Keratinocyte (primary cell): ENCODE measurements at regions not wholly inside any gene's neighbourhood (a gene's known extent, or its start where the extent isn't known, plus 50 kb on each side); places are given as distances from the start of the nearest gene placed in this dataset.

Source experiments
- DNase-seq: peaks from one replicate; pipeline ENCODE4 v3.0.0-alpha.2; 2011; ENCODE audit warnings: low read depth, missing footprints, low spot score
- FAIRE-seq: peaks from 2 replicates; lab custom pipeline; 2011; peaks lifted over from hg19 to GRCh38; lab: Jason Lieb, UNC
- H2AFZ ChIP-seq: 2 replicates; pipeline ENCODE4 v1.6.0; 2012; ENCODE audit warnings: low read length, control low read depth, inconsistent platforms; ENCODE audit not compliant: control insufficient read depth
- H3K27ac ChIP-seq: 2 replicates; pipeline ENCODE4 v1.5.1; 2011; ENCODE audit warnings: low read length; ENCODE audit not compliant: control insufficient read depth, insufficient read depth
- H3K27me3 ChIP-seq: 3 replicates; pipeline ENCODE4 v1.6.0; 2011; ENCODE audit warnings: low read length; ENCODE audit not compliant: control insufficient read depth, insufficient read depth; ENCODE audit errors: extremely low read depth
- H3K36me3 ChIP-seq, 2 experiments: 2 replicates in 1 of 2; 3 replicates in 1 of 2; pipeline ENCODE4 v1.5.1; 2011; ENCODE audit warnings: low read length in 2 of 2, mild to moderate bottlenecking in 1 of 2; ENCODE audit not compliant: control insufficient read depth in 2 of 2, insufficient read depth in 2 of 2; ENCODE audit errors: extremely low read depth in 1 of 2
- H3K4me1 ChIP-seq: 3 replicates; pipeline ENCODE4 v1.5.1; 2011; ENCODE audit warnings: low read length; ENCODE audit not compliant: control insufficient read depth, insufficient read depth; ENCODE audit errors: extremely low read depth
- H3K4me2 ChIP-seq: 3 replicates; pipeline ENCODE4 v1.6.0; 2011; ENCODE audit warnings: low read depth, low read length; ENCODE audit not compliant: control insufficient read depth, insufficient read depth; ENCODE audit errors: extremely low read depth
- H3K4me3 ChIP-seq, 3 experiments: fragments of 200-600 bp in 1 of 3; sonication (generic) in 1 of 3; 2 replicates in 2 of 3; 3 replicates in 1 of 3; pipeline ENCODE4 v1.5.1; 2011 to 2016; ENCODE audit warnings: low read length in 3 of 3, mild to moderate bottlenecking in 3 of 3, control low read depth in 2 of 3, inconsistent platforms in 1 of 3, low read depth in 1 of 3, mixed read lengths in 1 of 3, mixed run types in 1 of 3, moderate library complexity in 1 of 3; ENCODE audit not compliant: control insufficient read depth in 2 of 3, insufficient read depth in 2 of 3; ENCODE audit errors: extremely low read depth in 1 of 3
- H3K79me2 ChIP-seq: 2 replicates; pipeline ENCODE4 v1.6.0; 2012; ENCODE audit warnings: low read length; ENCODE audit not compliant: control insufficient read depth, insufficient read depth
- H3K9ac ChIP-seq: 3 replicates; pipeline ENCODE4 v1.6.0; 2011; ENCODE audit warnings: low read length; ENCODE audit not compliant: control insufficient read depth, insufficient read depth; ENCODE audit errors: extremely low read depth
- H3K9me1 ChIP-seq: 3 replicates; pipeline ENCODE4 v1.6.0; 2011; ENCODE audit warnings: low read length; ENCODE audit not compliant: control insufficient read depth, insufficient read depth; ENCODE audit errors: extremely low read depth
- H3K9me3 ChIP-seq: 2 replicates; pipeline ENCODE4 v1.5.1; 2012; ENCODE audit warnings: low read depth, low read length; ENCODE audit not compliant: control insufficient read depth
- H4K20me1 ChIP-seq: 3 replicates; pipeline ENCODE4 v1.6.0; 2011; ENCODE audit warnings: low read length; ENCODE audit not compliant: control insufficient read depth, insufficient read depth; ENCODE audit errors: extremely low read depth
- EZH2 ChIP-seq: IDR thresholded peaks from one replicate; pipeline ENCODE4 v1.6.1; 2012; ENCODE audit warnings: inconsistent platforms, mild to moderate bottlenecking, low read length, moderate library complexity
- dilution Hi-C: fragments of 300-500 bp; cut with MboI; formaldehyde crosslinking; loops from one replicate; pipeline ENCODE4 v1.7.0; 2020; ENCODE audit warnings: low sequenced_read_pairs; ENCODE audit not compliant: extremely low pct_ligation_motif_present
- TF ChIP-seq, protein P1 (sequence below), 3 experiments: IDR thresholded peaks in 1 of 3; conservative IDR thresholded peaks in 1 of 3; optimal IDR thresholded peaks in 1 of 3; 2 replicates in 2 of 3; 3 replicates in 1 of 3; pipeline versions ENCODE3 to v1.5.1; 2011; ENCODE audit warnings: low read length in 3 of 3, mild to moderate bottlenecking in 3 of 3, moderate library complexity in 2 of 3, control low read depth in 1 of 3, inconsistent platforms in 1 of 3; ENCODE audit not compliant: insufficient read depth in 2 of 3; ENCODE audit errors: extremely low read depth in 1 of 3

DNA sequence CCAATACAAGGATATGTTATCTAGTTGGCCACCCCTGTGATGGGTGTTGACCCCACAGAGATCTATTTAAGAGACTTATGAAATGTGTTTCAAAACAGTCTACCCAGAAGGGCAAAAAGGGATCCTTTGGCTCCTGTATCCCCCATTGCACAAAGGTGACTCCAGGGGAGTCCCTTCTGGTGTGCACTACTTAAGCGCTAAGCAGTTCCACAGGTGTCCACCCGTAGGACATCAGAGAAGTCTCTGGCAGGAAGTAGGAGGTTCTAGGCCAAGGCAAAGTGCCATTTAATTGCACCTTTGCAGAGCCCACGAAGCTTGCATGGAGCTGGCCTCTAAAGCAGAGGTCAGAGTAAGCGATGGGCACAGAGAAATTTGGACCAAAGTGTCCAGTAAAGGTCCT, 147.7 kb downstream of the MRPL14 start:
- H3K9me3 ChIP-seq: no peaks in the 10 kb centered on the region
- dilution Hi-C loops: no loop called here
- H3K27me3 ChIP-seq: no peaks in the 10 kb centered on the region
- H3K4me1 ChIP-seq: peaks cover 13% of the 10 kb centered on the region
- H3K4me3 ChIP-seq: no peak overlapping the region
- FAIRE-seq (no peak), DNase-seq (no peak)
- no peak overlapping the region for H3K27ac ChIP-seq
- no peaks in the 10 kb centered on the region for H4K20me1 ChIP-seq
- no peaks in the 10 kb centered on the region for H3K36me3 ChIP-seq
- no peak overlapping the region for H3K9ac ChIP-seq
- TF ChIP-seq, protein P1, sequence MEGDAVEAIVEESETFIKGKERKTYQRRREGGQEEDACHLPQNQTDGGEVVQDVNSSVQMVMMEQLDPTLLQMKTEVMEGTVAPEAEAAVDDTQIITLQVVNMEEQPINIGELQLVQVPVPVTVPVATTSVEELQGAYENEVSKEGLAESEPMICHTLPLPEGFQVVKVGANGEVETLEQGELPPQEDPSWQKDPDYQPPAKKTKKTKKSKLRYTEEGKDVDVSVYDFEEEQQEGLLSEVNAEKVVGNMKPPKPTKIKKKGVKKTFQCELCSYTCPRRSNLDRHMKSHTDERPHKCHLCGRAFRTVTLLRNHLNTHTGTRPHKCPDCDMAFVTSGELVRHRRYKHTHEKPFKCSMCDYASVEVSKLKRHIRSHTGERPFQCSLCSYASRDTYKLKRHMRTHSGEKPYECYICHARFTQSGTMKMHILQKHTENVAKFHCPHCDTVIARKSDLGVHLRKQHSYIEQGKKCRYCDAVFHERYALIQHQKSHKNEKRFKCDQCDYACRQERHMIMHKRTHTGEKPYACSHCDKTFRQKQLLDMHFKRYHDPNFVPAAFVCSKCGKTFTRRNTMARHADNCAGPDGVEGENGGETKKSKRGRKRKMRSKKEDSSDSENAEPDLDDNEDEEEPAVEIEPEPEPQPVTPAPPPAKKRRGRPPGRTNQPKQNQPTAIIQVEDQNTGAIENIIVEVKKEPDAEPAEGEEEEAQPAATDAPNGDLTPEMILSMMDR (optimal IDR thresholded peaks at IDR 0.05 in 1 of 3, IDR thresholded peaks at IDR 0.05 in 1 of 3, conservative IDR thresholded peaks at IDR 0.05 in 1 of 3; ENCODE audit: extremely low read depth in 1 of 3, insufficient read depth in 2 of 3, low read length in 3 of 3): no peak
- no peak for TF ChIP-seq EZH2
- H3K4me2 ChIP-seq: no peak overlapping the region
- H2AFZ ChIP-seq: no peak overlapping the region
- H3K9me1 ChIP-seq: no peaks in the 10 kb centered on the region
- no peaks in the 10 kb centered on the region for H3K79me2 ChIP-seq

DNA sequence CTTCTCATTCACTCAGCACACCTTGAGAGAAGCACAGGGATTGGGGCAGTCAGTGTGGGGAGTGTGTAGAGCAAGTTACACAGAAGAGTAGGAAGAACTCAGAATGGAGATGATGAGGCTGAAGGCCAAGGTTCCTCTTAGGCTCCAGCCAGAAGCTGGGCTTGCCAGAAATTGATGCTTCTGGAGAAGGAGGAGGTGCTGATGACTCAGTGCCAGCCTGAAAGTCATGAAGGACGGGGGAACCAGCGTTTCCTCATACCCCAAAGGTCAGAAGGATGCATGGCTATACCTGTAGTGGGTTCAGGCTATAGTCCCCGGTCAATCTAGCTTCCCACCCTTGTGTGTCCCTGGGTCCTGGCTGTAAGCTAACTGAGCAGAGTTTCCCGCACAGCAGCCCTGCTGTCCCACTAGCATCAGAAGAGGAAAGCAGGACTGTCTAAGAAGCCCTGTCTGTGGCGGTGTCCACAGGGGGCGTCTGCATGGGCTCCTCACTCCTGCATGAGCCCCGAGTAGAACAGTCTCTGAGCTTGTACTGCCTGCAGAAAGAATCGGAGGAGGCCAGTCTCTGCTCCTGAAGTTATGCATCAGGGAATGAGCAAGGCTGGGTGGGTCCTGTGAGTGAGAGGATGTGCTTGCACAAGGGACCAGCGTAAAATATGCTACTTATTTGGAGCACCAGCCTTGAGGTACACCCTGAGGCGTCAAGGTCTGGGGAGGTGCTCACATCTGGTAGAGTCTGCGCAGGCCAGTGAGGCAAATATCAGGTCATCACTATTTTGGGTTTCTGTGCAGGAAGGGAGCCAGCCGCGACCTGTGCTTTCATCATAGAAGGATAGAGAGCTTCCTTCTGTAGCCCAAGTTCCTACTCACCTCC, 148.5 kb downstream of the MRPL14 start:
- no peaks in the 10 kb centered on the region for H3K9me1 ChIP-seq
- H3K4me1 ChIP-seq: peaks cover 21% of the 10 kb centered on the region
- DNase-seq (no peak), FAIRE-seq (no peak)
- H3K27me3 ChIP-seq: no peaks in the 10 kb centered on the region
- no peak overlapping the region for H2AFZ ChIP-seq
- H3K36me3 ChIP-seq: no peaks in the 10 kb centered on the region
- no peak overlapping the region for H3K9ac ChIP-seq
- dilution Hi-C loops: no loop called here
- no peaks in the 10 kb centered on the region for H4K20me1 ChIP-seq
- TF ChIP-seq EZH2: no peak
- TF ChIP-seq, protein P1 (optimal IDR thresholded peaks at IDR 0.05 in 1 of 3, IDR thresholded peaks at IDR 0.05 in 1 of 3, conservative IDR thresholded peaks at IDR 0.05 in 1 of 3; ENCODE audit: extremely low read depth in 1 of 3, insufficient read depth in 2 of 3, low read length in 3 of 3): no peak
- no peak overlapping the region for H3K4me3 ChIP-seq
- no peaks in the 10 kb centered on the region for H3K9me3 ChIP-seq
- H3K79me2 ChIP-seq: no peaks in the 10 kb centered on the region
- no peak overlapping the region for H3K27ac ChIP-seq
- no peak overlapping the region for H3K4me2 ChIP-seq
